SK-N-MC (cell line): ENCODE measurements at regions not wholly inside any gene's neighbourhood (a gene's known extent, or its start where the extent isn't known, plus 50 kb on each side); places are given as distances from the start of the nearest gene placed in this dataset.

Experiments
- DNase-seq: peaks from one replicate; pipeline ENCODE4 v3.0.0-alpha.2; 2011; ENCODE audit warnings: low read depth, low spot score
- H3K27ac ChIP-seq: fragments of 200-600 bp; sonication (generic); 2 replicates; pipeline ENCODE4 v1.5.1; 2016; ENCODE audit warnings: mixed run types
- H3K36me3 ChIP-seq: fragments of 200-600 bp; sonication (generic); 2 replicates; pipeline ENCODE4 v1.6.1; 2017; ENCODE audit warnings: antibody characterized with exemption, low read length, mixed read lengths; ENCODE audit not compliant: insufficient read depth
- H3K4me3 ChIP-seq: fragments of 200-600 bp; sonication (generic); 2 replicates; pipeline ENCODE4 v1.5.1; 2016
- H3K9ac ChIP-seq: fragments of 200-600 bp; sonication (generic); 2 replicates; pipeline ENCODE4 v1.8.0; 2017; ENCODE audit warnings: mixed run types, mixed read lengths; ENCODE audit not compliant: insufficient read length
- H3K9me3 ChIP-seq: fragments of 200-600 bp; sonication (generic); 2 replicates; pipeline ENCODE4 v1.6.1; 2017; ENCODE audit warnings: low read depth, mild to moderate bottlenecking, antibody characterized with exemption, low read length, moderate library complexity, mixed read lengths
- EZH2 ChIP-seq: fragments of 200-600 bp; sonication (generic); IDR thresholded peaks from one replicate; pipeline ENCODE4 v1.6.1; 2017; ENCODE audit warnings: antibody characterized with exemption
- FOXP2 ChIP-seq: optimal IDR thresholded peaks from 2 replicates; pipeline ENCODE3; 2011; ENCODE audit warnings: mild to moderate bottlenecking, moderate library complexity; ENCODE audit not compliant: insufficient read depth; ENCODE audit errors: extremely low read length, control extremely low read depth
- POLR2AphosphoS5 ChIP-seq: IDR thresholded peaks from 2 replicates; pipeline ENCODE4 v1.6.1; 2012; ENCODE audit warnings: mild to moderate bottlenecking, low read depth, low read length, borderline replicate concordance

DNA sequence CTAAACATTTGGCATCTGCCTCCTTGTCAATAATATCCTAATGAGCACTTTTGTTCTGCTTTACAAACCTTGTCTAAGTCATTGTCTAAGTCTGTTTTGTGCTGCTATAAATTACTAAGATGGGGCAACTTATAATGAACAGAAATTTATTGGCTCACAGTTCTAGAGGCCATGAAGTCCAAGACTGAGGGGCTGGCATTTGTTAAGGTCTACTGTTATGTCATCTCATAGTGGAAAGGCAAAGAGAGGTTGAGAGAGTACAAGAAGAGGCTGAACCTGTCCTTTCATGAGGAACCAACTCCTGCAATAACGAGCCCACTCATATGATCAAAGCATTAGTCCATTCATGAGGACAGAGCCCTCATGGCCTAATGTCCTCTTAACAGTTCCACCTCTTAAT lies 72.7 kb upstream of the KLF12 start:
- Histone ChIP-seq H3K9me3 (no peaks in the 10 kb centered on the region), H3K9ac (no peak overlapping the region), H3K36me3 (no peaks in the 10 kb centered on the region), H3K27ac (no peak overlapping the region), H3K4me3 (no peak overlapping the region)
- no peak for DNase-seq
- TF ChIP-seq EZH2 (no peak), POLR2AphosphoS5 (no peak), FOXP2 (no peak)

GRCh38 chr13:74206061-74206561 lies 71.9 kb upstream of the KLF12 start:
- DNase-seq: no peak
- Histone ChIP-seq H3K36me3 (no peaks in the 10 kb centered on the region), H3K4me3 (no peak overlapping the region), H3K9me3 (no peaks in the 10 kb centered on the region), H3K27ac (no peak overlapping the region), H3K9ac (no peak overlapping the region)
- TF ChIP-seq POLR2AphosphoS5 (no peak), EZH2 (no peak), FOXP2 (no peak)

GRCh38 chr13:74205313-74205690 lies 71.1 kb upstream of the KLF12 start:
- Histone ChIP-seq H3K27ac (no peak overlapping the region), H3K9me3 (no peaks in the 10 kb centered on the region), H3K9ac (no peak overlapping the region), H3K4me3 (no peak overlapping the region), H3K36me3 (no peaks in the 10 kb centered on the region)
- TF ChIP-seq FOXP2 (no peak), EZH2 (no peak), POLR2AphosphoS5 (no peak)
- no peak for DNase-seq

DNA sequence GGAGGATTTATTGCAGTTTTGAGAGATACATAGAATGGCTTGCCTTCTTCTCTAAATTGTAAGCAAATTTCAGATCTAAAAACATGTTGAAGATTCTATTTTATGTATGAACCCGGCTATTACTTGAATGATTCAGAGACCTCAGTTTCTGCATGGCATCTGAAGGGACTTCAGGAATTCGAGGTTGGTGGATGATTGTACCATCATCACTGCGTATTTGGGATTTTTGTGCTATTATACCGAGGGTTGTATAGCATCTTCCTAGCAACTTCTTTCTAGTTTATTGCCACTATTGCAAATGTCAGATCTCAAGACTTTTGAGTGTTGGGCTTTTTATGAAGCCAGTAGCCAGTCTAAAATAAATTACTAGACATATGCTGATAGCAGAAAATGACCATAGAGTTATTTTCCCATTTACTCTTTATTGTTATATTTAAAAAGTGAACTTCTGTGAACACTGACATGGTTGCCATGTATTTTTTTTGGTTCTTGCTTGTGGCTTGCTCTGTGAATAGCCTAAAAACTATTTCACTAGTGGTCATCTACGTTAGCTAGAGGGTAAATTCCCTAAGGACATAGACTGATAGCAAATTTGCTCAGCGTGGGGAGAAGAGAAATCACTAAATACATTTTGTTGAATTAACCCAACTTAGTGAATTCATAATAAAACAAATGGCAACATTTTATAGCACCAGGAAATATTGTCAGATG lies 70.6 kb upstream of the KLF12 start:
- Histone ChIP-seq H3K9me3 (no peaks in the 10 kb centered on the region), H3K4me3 (no peak overlapping the region)
- no peak for DNase-seq

DNA sequence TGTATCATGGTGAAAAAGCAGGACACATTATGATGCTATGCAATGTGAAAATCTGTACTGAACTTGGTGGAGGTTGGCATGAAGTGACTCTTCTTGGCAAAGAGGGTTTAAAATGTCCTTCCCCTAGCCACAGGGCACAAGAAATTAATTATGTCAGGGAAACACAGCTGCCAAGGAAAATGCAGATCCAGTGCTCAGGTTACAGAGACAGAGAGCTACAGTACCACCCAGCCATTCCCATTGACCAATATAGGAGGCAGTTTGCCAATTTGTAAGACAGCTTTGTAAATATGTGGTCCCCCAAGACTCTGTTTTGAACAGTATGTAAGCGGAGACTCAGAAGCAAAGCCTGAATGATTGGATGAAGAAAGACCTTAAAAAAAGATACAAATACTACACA lies 69.4 kb upstream of the KLF12 start:
- no peaks in the 10 kb centered on the region for H3K9me3 ChIP-seq
- H3K9ac ChIP-seq: no peak overlapping the region
- H3K4me3 ChIP-seq: no peak overlapping the region
- no peak for TF ChIP-seq FOXP2
- no peaks in the 10 kb centered on the region for H3K36me3 ChIP-seq
- H3K27ac ChIP-seq: no peak overlapping the region
- no peak for DNase-seq

More for the DNA sequence above, 70.6 kb upstream of the KLF12 start:
- H3K9ac ChIP-seq: no peak overlapping the region
- no peaks in the 10 kb centered on the region for H3K36me3 ChIP-seq
- no peak overlapping the region for H3K27ac ChIP-seq
- no peak for TF ChIP-seq EZH2
- TF ChIP-seq FOXP2: no peak
- no peak for TF ChIP-seq POLR2AphosphoS5

DNA sequence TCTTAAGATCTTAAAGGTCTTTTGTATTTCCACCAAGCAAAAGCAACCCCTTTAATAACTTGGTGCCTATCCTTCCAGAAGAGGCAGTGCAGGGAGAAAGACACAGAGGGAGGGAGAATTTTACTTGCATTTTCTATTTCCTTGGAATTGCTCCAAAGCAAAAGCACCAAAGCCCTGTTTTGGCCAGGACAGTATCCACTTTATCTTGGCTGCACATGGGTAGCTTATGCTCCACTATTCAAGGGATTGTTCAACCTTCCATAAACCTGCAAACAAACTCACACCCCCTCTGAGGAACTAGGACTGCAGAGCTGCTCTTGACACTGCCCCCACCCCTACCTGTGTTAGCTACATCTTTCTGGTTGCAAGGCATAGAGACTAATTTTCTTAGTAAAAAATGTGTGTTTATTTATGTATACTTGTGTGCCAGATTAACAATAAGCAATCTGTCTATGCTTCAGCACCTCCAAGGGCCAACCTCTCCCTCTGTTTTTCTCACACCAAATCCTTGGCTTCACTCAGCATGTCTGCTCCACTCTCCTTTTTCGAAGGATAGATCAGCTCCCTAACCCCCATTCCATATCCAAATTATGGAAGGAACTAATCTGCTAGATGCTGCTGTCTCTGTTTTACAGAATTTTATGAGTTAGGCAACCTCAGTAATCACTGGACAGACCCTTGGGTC lies 68.1 kb upstream of the KLF12 start:
- no peak overlapping the region for H3K27ac ChIP-seq
- H3K4me3 ChIP-seq: no peak overlapping the region
- H3K9ac ChIP-seq: no peak overlapping the region
- no peaks in the 10 kb centered on the region for H3K36me3 ChIP-seq
- H3K9me3 ChIP-seq: no peaks in the 10 kb centered on the region
- no peak for TF ChIP-seq POLR2AphosphoS5
- no peak for TF ChIP-seq FOXP2
- TF ChIP-seq EZH2: no peak
- no peak for DNase-seq

DNA sequence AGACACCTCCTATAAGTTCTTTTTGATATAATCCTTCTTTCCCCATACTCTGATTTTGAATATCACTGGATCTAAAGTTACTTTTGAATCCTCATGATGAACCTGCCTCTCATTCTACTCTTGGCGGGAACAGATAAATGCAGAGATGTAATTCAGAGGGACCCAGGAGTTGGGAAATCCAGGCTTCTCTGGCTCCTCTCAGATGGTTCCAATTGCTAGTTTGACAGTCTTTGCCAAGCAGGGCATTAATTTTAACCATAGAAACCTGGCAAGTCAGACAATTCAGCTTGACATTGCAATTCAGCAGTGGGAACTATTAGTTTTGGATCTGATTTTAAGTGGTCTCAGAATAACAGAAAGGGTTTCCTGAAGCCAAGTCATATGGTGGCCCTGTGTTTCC lies 67.3 kb upstream of the KLF12 start:
- DNase-seq: no peak
- Histone ChIP-seq H3K9ac (no peak overlapping the region), H3K9me3 (no peaks in the 10 kb centered on the region), H3K27ac (no peak overlapping the region), H3K36me3 (no peaks in the 10 kb centered on the region), H3K4me3 (no peak overlapping the region)
- TF ChIP-seq EZH2: no peak
- no peak for TF ChIP-seq POLR2AphosphoS5
- no peak for TF ChIP-seq FOXP2

- TF ChIP-seq EZH2 (no peak), FOXP2 (no peak), POLR2AphosphoS5 (no peak)
- Histone ChIP-seq H3K9ac (no peak overlapping the region), H3K27ac (no peak overlapping the region), H3K4me3 (no peak overlapping the region), H3K9me3 (no peaks in the 10 kb centered on the region), H3K36me3 (no peaks in the 10 kb centered on the region)
- DNase-seq: no peak
Measured at GRCh38 chr13:74200081-74200480, 65.9 kb upstream of the KLF12 start.
